GM12878 (cell line): ENCODE measurements at regions not wholly inside any gene's neighbourhood (a gene's known extent, or its start where the extent isn't known, plus 50 kb on each side); places are given as distances from the start of the nearest gene placed in this dataset.

Source experiments
- ATAC-seq: fragments of 200-7000 bp; cut with Tn5 transposase; 3 replicates; pipeline ENCODE4 v1.9.1; 2020; ENCODE audit warnings: mild to moderate bottlenecking, moderate library complexity
- BruUV-seq: library from RNA; stranded (reverse); fragments of 400-500 nt; replicated peaks from 2 replicates; lab custom pipeline; 2021; lab: Mats Ljungman, UMichigan
- CTCF ChIA-PET: fragments of 300-600 bp; sonication (Branson Sonifier 250); formaldehyde crosslinking; extraction: SDS; loops from one replicate; lab custom pipeline; 2021; ENCODE audit warnings: inconsistent platforms; lab: Yijun Ruan, JAX
- POLR2A ChIA-PET: fragments of 350-600 bp; formaldehyde crosslinking; extraction: SDS; loops from one replicate; lab custom pipeline; 2021; ENCODE audit warnings: inconsistent platforms; lab: Charles Lee
- RAD21 ChIA-PET: fragments of 300-600 bp; sonication (Branson Sonifier 250); formaldehyde crosslinking; loops from one replicate; lab custom pipeline; 2023; ENCODE audit warnings: antibody characterized with exemption; ENCODE audit not compliant: unreplicated experiment; lab: Charles Lee
- SMC1A ChIA-PET: fragments of 300-600 bp; sonication (Branson Sonifier 250); formaldehyde crosslinking; loops from one replicate; lab custom pipeline; 2023; ENCODE audit not compliant: unreplicated experiment, uncharacterized antibody; lab: Charles Lee
- DNase-seq: peaks from one replicate; pipeline ENCODE4 v3.0.0-alpha.2; 2011; ENCODE audit warnings: low read depth, low spot score
- FAIRE-seq: peaks from 3 replicates; lab custom pipeline; 2011; peaks lifted over from hg19 to GRCh38; lab: Jason Lieb, UNC
- H2AFZ ChIP-seq: 2 replicates; pipeline ENCODE4 v1.6.0; 2011; ENCODE audit warnings: low read depth, low read length, control low read depth; ENCODE audit not compliant: control insufficient read depth
- H3K27ac ChIP-seq: 2 replicates; pipeline ENCODE4 v1.5.1; 2011; ENCODE audit warnings: control low read depth; ENCODE audit not compliant: control insufficient read depth, insufficient read depth
- H3K27me3 ChIP-seq, 2 experiments: replicated peaks in 1 of 2; 2 replicates each; pipeline versions ENCODE4 v1.6.0 to v1.6.1; 2011; ENCODE audit warnings: low read length in 1 of 2; ENCODE audit not compliant: control insufficient read depth in 2 of 2, insufficient read depth in 2 of 2
- H3K36me3 ChIP-seq, 2 experiments: 2 replicates each; pipeline ENCODE4 v1.5.1; 2011; ENCODE audit warnings: low read length in 1 of 2; ENCODE audit not compliant: control insufficient read depth in 2 of 2, insufficient read depth in 2 of 2
- H3K4me1 ChIP-seq: 2 replicates; pipeline ENCODE4 v1.6.1; 2011; ENCODE audit warnings: mild to moderate bottlenecking, low read length, moderate library complexity, mixed read lengths; ENCODE audit not compliant: control insufficient read depth, insufficient read depth
- H3K4me2 ChIP-seq: 2 replicates; pipeline ENCODE4 v1.6.0; 2011; ENCODE audit warnings: control low read depth; ENCODE audit not compliant: control insufficient read depth, insufficient read depth
- H3K4me3 ChIP-seq: fragments of 200-600 bp; sonication (generic); 2 replicates; pipeline ENCODE4 v1.5.1; 2016
- H3K79me2 ChIP-seq: 2 replicates; pipeline ENCODE4 v1.6.0; 2011; ENCODE audit warnings: low read length; ENCODE audit not compliant: control insufficient read depth, insufficient read depth
- H3K9ac ChIP-seq: 2 replicates; pipeline ENCODE4 v1.8.0; 2011; ENCODE audit warnings: low read length, control low read depth, mixed read lengths; ENCODE audit not compliant: control insufficient read depth, insufficient read depth
- H3K9me3 ChIP-seq: replicated peaks from 3 replicates; pipeline ENCODE4 v1.5.1; 2011; ENCODE audit warnings: mild to moderate bottlenecking, low read length; ENCODE audit not compliant: control insufficient read depth, insufficient read depth
- H4K20me1 ChIP-seq: 2 replicates; pipeline ENCODE4 v1.6.0; 2011; ENCODE audit not compliant: control insufficient read depth, insufficient read depth
- BACH1 ChIP-seq: fragments of 450-650 bp; IDR thresholded peaks from 2 replicates; pipeline ENCODE4 v1.6.1; 2017; ENCODE audit warnings: mild to moderate bottlenecking, borderline replicate concordance
- EED ChIP-seq: sonication (generic); IDR thresholded peaks from 2 replicates; pipeline ENCODE4 v1.6.1; 2016; ENCODE audit warnings: antibody characterized with exemption, low read depth
- JUNB ChIP-seq: IDR thresholded peaks from 2 replicates; pipeline ENCODE4 v1.6.1; 2016; ENCODE audit warnings: antibody characterized with exemption, mild to moderate bottlenecking
- LARP7 ChIP-seq: fragments of 450-650 bp; IDR thresholded peaks from 2 replicates; pipeline ENCODE4 v1.6.1; 2017; ENCODE audit warnings: mild to moderate bottlenecking
- NFIC ChIP-seq: IDR thresholded peaks from 2 replicates; pipeline ENCODE4 v1.6.1; 2012; ENCODE audit warnings: low read depth, mild to moderate bottlenecking, inconsistent platforms, low read length, moderate library complexity
- NFYA ChIP-seq: IDR thresholded peaks from 2 replicates; pipeline ENCODE4 v1.6.1; 2011; ENCODE audit warnings: low read depth, mild to moderate bottlenecking, low read length, improper control_type of control experiment, borderline replicate concordance
- NKRF ChIP-seq: fragments of 450-650 bp; conservative IDR thresholded peaks from 2 replicates; pipeline ENCODE4 v1.6.1; 2017; ENCODE audit warnings: mild to moderate bottlenecking, moderate library complexity
- PAX8 ChIP-seq: fragments of 450-650 bp; IDR thresholded peaks from 2 replicates; pipeline ENCODE4 v1.6.1; 2017; ENCODE audit warnings: mild to moderate bottlenecking, moderate library complexity
- RBBP5 ChIP-seq: fragments of 200-600 bp; sonication (generic); conservative IDR thresholded peaks from 2 replicates; pipeline ENCODE4 v1.6.1; 2016
- SIN3A ChIP-seq: IDR thresholded peaks from 2 replicates; pipeline ENCODE4 v1.6.1; 2012; ENCODE audit warnings: low read depth, low read length, improper control_type of control experiment
- SIX5 ChIP-seq: IDR thresholded peaks from 2 replicates; pipeline ENCODE4 v1.6.1; 2011; ENCODE audit warnings: mild to moderate bottlenecking, low read depth, low read length, moderate library complexity; ENCODE audit not compliant: severe bottlenecking
- SMAD5 ChIP-seq: IDR thresholded peaks from 2 replicates; pipeline ENCODE4 v1.6.1; 2016; ENCODE audit warnings: antibody characterized with exemption, low read depth
- SMARCA5 ChIP-seq: fragments of 450-650 bp; IDR thresholded peaks from 2 replicates; pipeline ENCODE4 v1.6.1; 2017; ENCODE audit warnings: mild to moderate bottlenecking
- SUZ12 ChIP-seq: fragments of 200-600 bp; sonication (generic); IDR thresholded peaks from one replicate; pipeline ENCODE4 v1.6.1; 2018; ENCODE audit warnings: antibody characterized with exemption, mild to moderate bottlenecking; ENCODE audit not compliant: unreplicated experiment
- ZNF217 ChIP-seq: fragments of 450-650 bp; IDR thresholded peaks from 2 replicates; pipeline ENCODE4 v1.6.1; 2017; ENCODE audit warnings: antibody characterized with exemption, mild to moderate bottlenecking
- WGBS: methylation state at CpG from one replicate; pipeline ENCODE4 v1.1.6; 2016; ENCODE audit warnings: low lambda C conversion rate; ENCODE audit not compliant: insufficient replicate concordance, insufficient coverage; ENCODE audit errors: missing lambda C conversion rate; 5-methylcytosine and 5-hydroxymethylcytosine counted together
- in situ Hi-C: fragments of 300-500 bp; cut with MboI; formaldehyde crosslinking; loops from 9 replicates; pipeline ENCODE4 v1.14.3; 2018; ENCODE audit warnings: mixed read lengths
- intact Hi-C: fragments of 100-400 bp; cut with micrococcal nuclease; formaldehyde crosslinking; loops from one replicate; pipeline ENCODE4 v1.14.2; 2022; ENCODE audit not compliant: unreplicated experiment

DNA sequence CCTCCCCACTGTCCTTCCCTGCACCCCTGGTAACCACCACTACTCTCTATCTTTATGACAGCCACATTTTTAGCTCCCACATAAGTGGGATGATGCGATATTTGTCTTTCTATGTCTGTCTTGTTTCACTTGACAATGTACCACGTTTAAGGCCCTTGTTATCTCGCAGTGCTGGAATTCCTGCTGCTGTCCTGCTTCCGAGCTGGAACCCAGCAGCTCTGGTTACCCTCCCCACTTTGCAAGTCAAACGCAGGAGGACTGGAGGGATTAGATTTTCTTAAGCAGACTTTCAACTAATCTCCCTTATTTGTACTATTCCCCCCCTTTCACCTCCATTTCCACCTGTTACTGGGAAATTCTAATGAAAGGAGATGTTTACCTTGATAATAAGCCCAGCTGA is 59.1 kb upstream of the PDX1 start:
- FAIRE-seq: no peak
- WGBS: 6% methylated on average over 5 of the region's 5 CpGs

More for the DNA sequence above, 59.1 kb upstream of the PDX1 start:
- H2AFZ ChIP-seq: no peak overlapping the region
- no peaks in the 10 kb centered on the region for H3K9me3 ChIP-seq
- intact Hi-C loops: no loop called here
- H3K4me2 ChIP-seq: no peak overlapping the region
- BruUV-seq: no TSS peak
- RAD21 ChIA-PET: interaction anchor here (1.4 kb wide), 1 partner anchor 10 kb away, joined by 3 read pairs; no protein-coding TSS in a partner anchor
- ATAC-seq (no peak), DNase-seq (no peak)
- H3K4me1 ChIP-seq: no peaks in the 10 kb centered on the region
- H3K9ac ChIP-seq: no peak overlapping the region
- no peak overlapping the region for H3K27ac ChIP-seq
- in situ Hi-C loops: no loop called here
- no peaks in the 10 kb centered on the region for H3K36me3 ChIP-seq
- SMC1A ChIA-PET: interaction anchor here (1.1 kb wide), 1 partner anchor 38 kb away, joined by 3 read pairs; no protein-coding TSS in a partner anchor
- no peaks in the 10 kb centered on the region for H4K20me1 ChIP-seq
- CTCF ChIA-PET: interaction anchor here (1.2 to 3.3 kb wide), 4 partner anchors 8 to 92 kb away, joined by 4 to 12 read pairs (median 4); no protein-coding TSS in a partner anchor
- H3K27me3 ChIP-seq: peaks cover 0 to 4% of the 10 kb centered on the region in 2 experiments; a peak in 3 of 4 replicates
- TF ChIP-seq SMAD5 (no peak), LARP7 (no peak), ZNF217 (no peak), NFIC (no peak), PAX8 (no peak), RBBP5 (no peak), NKRF (no peak), SIN3A (no peak), SUZ12 (no peak), SIX5 (no peak), SMARCA5 (no peak), EED (no peak), BACH1 (no peak), JUNB (no peak), NFYA (no peak)
- POLR2A ChIA-PET: no interaction called here
- H3K4me3 ChIP-seq: no peak overlapping the region
- no peaks in the 10 kb centered on the region for H3K79me2 ChIP-seq
